Fibroblast of lung (primary cell): ENCODE measurements at regions not wholly inside any gene's neighbourhood (a gene's known extent, or its start where the extent isn't known, plus 50 kb on each side); places are given as distances from the start of the nearest gene placed in this dataset.

Experiments used
- CTCF ChIP-seq, 2 donors: IDR thresholded peaks in 1 of 2; conservative IDR thresholded peaks in 1 of 2; 1 replicate in 1 of 2; 2 replicates in 1 of 2; pipeline ENCODE4 v1.5.1; 2011 to 2012; ENCODE audit warnings: low read length in 2 of 2, control low read depth in 1 of 2, inconsistent platforms in 1 of 2, low read depth in 1 of 2, mild to moderate bottlenecking in 1 of 2
- EZH2 ChIP-seq: IDR thresholded peaks from 2 replicates; pipeline ENCODE4 v1.5.1; 2012; ENCODE audit warnings: low read length, control low read depth, mild to moderate bottlenecking; ENCODE audit errors: missing control alignments

- no peak for TF ChIP-seq EZH2
- TF ChIP-seq CTCF (conservative IDR thresholded peaks at IDR 0.05 in 1 of 2, IDR thresholded peaks at IDR 0.05 in 1 of 2; ENCODE audit: low read depth in 1 of 2, low read length in 2 of 2): no peak
Measured at GRCh38 chr2:67871686-67872412, 191.0 kb downstream of the C1D start.
